ENCODE measurements at regions not wholly inside any gene's neighbourhood (a gene's known extent, or its start where the extent isn't known, plus 50 kb on each side); places are given as distances from the start of the nearest gene placed in this dataset.

DNA sequence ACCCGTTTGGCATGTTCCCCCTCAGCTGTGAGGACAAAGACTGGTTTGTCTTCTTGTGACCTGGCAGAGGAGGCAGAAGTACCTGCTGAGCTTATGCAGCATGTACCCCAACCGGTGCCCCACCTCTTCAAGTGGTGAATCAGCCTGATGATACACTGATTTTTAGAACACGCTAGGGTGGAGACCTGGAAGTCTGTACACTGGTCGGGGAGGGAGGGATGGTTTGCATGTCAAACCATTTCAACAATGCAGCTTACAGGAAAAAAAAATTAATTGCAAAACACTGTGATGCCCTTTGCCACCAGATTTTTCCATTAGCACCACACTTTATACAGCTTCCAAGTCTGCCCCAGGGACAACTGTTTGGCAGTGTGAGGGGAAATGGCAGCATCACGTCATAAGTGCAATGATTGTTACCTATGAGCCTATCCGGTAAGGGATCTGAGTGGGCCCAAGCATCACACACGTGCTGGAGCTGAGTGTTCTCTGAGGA lies 155.1 kb upstream of the DMRT1 start:
- peaks cover 10% of the 10 kb centered on the region for H3K4me1 ChIP-seq (ENCODE audit: insufficient read depth)

DNA sequence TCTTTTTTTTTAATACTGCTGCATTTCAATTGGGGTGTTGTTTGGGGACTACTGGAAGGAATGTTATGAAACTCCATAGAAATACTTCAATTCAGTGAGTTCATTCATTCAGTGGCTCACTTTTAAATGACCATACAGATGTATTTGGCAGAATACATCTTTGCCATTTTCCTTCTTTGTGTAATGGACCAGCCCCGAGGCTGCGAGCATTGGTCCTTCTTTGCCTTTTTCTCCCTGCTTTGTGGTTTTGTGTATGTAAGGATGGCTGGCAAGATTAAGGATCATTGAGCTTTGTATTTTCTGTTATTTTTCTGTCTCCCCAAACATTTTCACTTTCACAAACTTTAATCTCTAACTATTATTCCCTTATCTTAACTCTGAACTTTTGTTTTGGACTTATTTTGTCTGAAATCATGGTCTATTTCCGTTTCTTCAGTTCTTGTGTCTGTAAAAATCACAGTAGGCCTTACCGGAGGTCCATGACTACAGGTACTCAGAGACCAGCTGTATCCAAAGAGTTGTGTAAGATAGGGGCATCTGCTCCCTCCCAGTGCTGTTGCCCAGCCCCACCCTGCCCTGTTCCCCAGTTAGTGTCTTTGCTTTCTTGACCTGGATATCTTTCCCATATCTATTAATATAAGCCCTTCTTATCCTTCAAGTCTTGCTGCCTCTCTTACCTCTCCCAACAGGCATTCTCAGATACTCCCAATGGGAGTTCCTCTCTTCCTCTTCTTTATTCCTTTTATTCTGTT lies 154.3 kb upstream of the DMRT1 start:
- no peaks in the 10 kb centered on the region for H3K36me3 ChIP-seq
- H3K9me3 ChIP-seq, result no peaks in the 10 kb centered on the region
- no peak for TF ChIP-seq POLR2A (IDR thresholded peaks at IDR 0.05)
- no peak for TF ChIP-seq EP300 (IDR thresholded peaks at IDR 0.05)
- TF ChIP-seq, protein P1, sequence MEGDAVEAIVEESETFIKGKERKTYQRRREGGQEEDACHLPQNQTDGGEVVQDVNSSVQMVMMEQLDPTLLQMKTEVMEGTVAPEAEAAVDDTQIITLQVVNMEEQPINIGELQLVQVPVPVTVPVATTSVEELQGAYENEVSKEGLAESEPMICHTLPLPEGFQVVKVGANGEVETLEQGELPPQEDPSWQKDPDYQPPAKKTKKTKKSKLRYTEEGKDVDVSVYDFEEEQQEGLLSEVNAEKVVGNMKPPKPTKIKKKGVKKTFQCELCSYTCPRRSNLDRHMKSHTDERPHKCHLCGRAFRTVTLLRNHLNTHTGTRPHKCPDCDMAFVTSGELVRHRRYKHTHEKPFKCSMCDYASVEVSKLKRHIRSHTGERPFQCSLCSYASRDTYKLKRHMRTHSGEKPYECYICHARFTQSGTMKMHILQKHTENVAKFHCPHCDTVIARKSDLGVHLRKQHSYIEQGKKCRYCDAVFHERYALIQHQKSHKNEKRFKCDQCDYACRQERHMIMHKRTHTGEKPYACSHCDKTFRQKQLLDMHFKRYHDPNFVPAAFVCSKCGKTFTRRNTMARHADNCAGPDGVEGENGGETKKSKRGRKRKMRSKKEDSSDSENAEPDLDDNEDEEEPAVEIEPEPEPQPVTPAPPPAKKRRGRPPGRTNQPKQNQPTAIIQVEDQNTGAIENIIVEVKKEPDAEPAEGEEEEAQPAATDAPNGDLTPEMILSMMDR (IDR thresholded peaks at IDR 0.05), result no peak
- H3K4me1 ChIP-seq (ENCODE audit: insufficient read depth), result peaks cover 10% of the 10 kb centered on the region
- intact Hi-C loops (cut with DNase I), result loop anchor here in 1 of 4 donors (10.0 kb wide), 1 partner anchor 62 kb away; no protein-coding TSS in a partner anchor
- H3K27ac ChIP-seq, result no peak overlapping the region
- no peak overlapping the region for H3K4me3 ChIP-seq
- 91 to 98% (median 95%) methylated on average over 4 of the region's 4 CpGs for WGBS, 3 donors
- no peak for DNase-seq
- no peaks in the 10 kb centered on the region for H3K27me3 ChIP-seq

More for the DNA sequence above, 155.1 kb upstream of the DMRT1 start:
- Histone ChIP-seq H3K27me3 (no peaks in the 10 kb centered on the region), H3K27ac (no peak overlapping the region), H3K36me3 (no peaks in the 10 kb centered on the region), H3K4me3 (no peak overlapping the region), H3K9me3 (no peaks in the 10 kb centered on the region)
- WGBS, 3 donors, result 64 to 85% (median 79%) methylated on average over 7 of the region's 7 CpGs
- DNase-seq, result no peak
- intact Hi-C loops (cut with DNase I), result loop anchor here in 1 of 4 donors (10.0 kb wide), 1 partner anchor 62 kb away; no protein-coding TSS in a partner anchor
- TF ChIP-seq POLR2A (IDR thresholded peaks at IDR 0.05) (no peak), EP300 (IDR thresholded peaks at IDR 0.05) (no peak)
- TF ChIP-seq, protein P1 (IDR thresholded peaks at IDR 0.05), result no peak

DNA sequence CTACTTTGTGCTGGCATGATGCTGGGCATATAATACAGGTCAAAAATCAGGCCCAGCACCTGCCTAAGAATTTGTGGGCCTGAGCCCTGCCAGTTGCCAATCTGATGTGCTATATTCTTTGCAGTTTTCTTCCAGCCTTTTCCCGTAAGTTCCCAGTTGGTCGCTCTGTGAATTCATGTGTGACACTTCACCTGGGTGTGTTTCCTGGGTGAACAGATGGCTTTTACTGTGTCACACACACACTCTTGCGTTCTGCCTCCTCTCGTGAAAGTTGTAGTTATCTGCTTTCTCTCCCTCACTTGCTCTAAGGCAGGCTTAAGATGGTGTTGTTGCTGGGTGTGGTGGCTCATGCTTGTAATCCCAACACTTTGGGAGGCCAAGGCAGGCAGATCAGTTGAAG lies 153.5 kb upstream of the DMRT1 start:
- Histone ChIP-seq H3K36me3 (no peaks in the 10 kb centered on the region), H3K4me1 (ENCODE audit: insufficient read depth) (peaks cover 8% of the 10 kb centered on the region), H3K9me3 (no peaks in the 10 kb centered on the region), H3K4me3 (no peak overlapping the region), H3K27me3 (no peaks in the 10 kb centered on the region), H3K27ac (no peak overlapping the region)
- intact Hi-C loops (cut with DNase I), result loop anchor here in 1 of 4 donors (10.0 kb wide), 1 partner anchor 63 kb away; no protein-coding TSS in a partner anchor
- TF ChIP-seq EP300 (IDR thresholded peaks at IDR 0.05) (no peak), POLR2A (IDR thresholded peaks at IDR 0.05) (no peak)
- TF ChIP-seq, protein P1 (IDR thresholded peaks at IDR 0.05), result no peak
- DNase-seq, result no peak
- 92 to 96% (median 92%) methylated on average over 4 of the region's 4 CpGs for WGBS, 3 donors

DNA sequence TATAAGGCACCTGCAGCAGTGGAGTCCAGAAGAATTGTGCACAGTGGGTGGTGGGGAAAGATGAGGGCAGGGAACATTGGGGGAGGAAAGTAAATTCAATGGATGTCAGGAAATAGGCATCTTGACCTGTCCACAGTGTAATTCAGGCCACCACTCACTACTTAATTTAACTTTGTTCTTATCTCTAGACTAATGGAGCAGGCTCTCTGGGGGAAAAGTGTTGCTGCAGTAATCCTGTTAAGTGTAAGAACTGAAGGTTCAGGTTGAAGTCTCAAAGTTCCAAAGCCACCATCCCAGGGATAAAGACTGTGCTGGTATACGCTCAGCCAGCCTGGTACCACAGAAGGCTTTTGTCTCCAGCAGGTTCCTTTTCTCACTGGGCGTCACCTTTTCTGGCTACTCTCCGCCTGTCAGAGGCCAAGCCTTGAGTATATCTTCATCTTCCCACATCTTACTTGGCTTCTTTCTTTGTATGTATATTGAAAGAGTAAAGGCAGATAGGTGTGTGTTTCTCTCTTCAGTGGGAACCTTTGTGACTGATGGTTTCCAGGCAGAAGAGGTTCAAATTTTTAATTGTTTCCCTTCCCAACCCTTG lies 150.9 kb upstream of the DMRT1 start:
- no peaks in the 10 kb centered on the region for H3K36me3 ChIP-seq
- intact Hi-C loops (cut with DNase I), result loop anchor here in 2 of 4 donors (5.0 kb wide), 1 partner anchor 52 kb away; no protein-coding TSS in a partner anchor
- peaks cover 16% of the 10 kb centered on the region for H3K4me1 ChIP-seq (ENCODE audit: insufficient read depth)
- WGBS, 3 donors, result 65 to 88% (median 67%) methylated on average over 3 of the region's 3 CpGs
- H3K9me3 ChIP-seq, result no peaks in the 10 kb centered on the region
- H3K27ac ChIP-seq, result no peak overlapping the region
- TF ChIP-seq POLR2A (IDR thresholded peaks at IDR 0.05) (no peak), EP300 (IDR thresholded peaks at IDR 0.05) (no peak)
- TF ChIP-seq, protein P1 (IDR thresholded peaks at IDR 0.05), result no peak
- no peaks in the 10 kb centered on the region for H3K27me3 ChIP-seq
- no peak for DNase-seq
- H3K4me3 ChIP-seq, result no peak overlapping the region
